Natural killer cell (primary cell): ENCODE measurements at regions not wholly inside any gene's neighbourhood (a gene's known extent, or its start where the extent isn't known, plus 50 kb on each side); places are given as distances from the start of the nearest gene placed in this dataset.

ENCODE experiments used
- ATAC-seq, 3 donors: fragments of 150-1000 bp in 2 of 3; fragments of 200-7000 bp in 1 of 3; cut with Tn5 transposase; 1 replicate in 1 of 3; 2 replicates in 2 of 3; pipeline ENCODE4 v1.10.0; 2021; ENCODE audit warnings: mild to moderate bottlenecking in 2 of 3, moderate library complexity in 2 of 3
- DNase-seq, 2 donors: peaks; one replicate each; pipeline versions ENCODE4 v3.0.0 to v3.0.0-alpha.2; 2013 to 2021; ENCODE audit warnings: mixed read lengths in 1 of 2
- H3K27ac ChIP-seq: one replicate; pipeline ENCODE4 v1.5.1; 2013; ENCODE audit warnings: mild to moderate bottlenecking, low read length
- H3K27me3 ChIP-seq: one replicate; pipeline ENCODE4 v1.6.1; 2013; ENCODE audit warnings: low read length; ENCODE audit not compliant: control insufficient read depth, insufficient read depth
- H3K36me3 ChIP-seq: one replicate; pipeline ENCODE4 v1.6.1; 2013; ENCODE audit warnings: low read length; ENCODE audit not compliant: control insufficient read depth, insufficient read depth
- H3K4me1 ChIP-seq: one replicate; pipeline ENCODE4 v1.6.1; 2013; ENCODE audit warnings: low read length; ENCODE audit not compliant: control insufficient read depth, insufficient read depth
- H3K4me3 ChIP-seq: one replicate; pipeline ENCODE4 v1.5.1; 2013; ENCODE audit warnings: low read length
- H3K9me3 ChIP-seq: one replicate; pipeline ENCODE4 v1.6.1; 2013; ENCODE audit warnings: low read length; ENCODE audit not compliant: control insufficient read depth, insufficient read depth
- H3K27ac Mint-ChIP-seq, 2 donors: one replicate each; pipeline ENCODE4 v1.8.0; 2022; ENCODE audit warnings: mild to moderate bottlenecking in 2 of 2, mixed read lengths in 2 of 2, moderate library complexity in 1 of 2
- H3K27me3 Mint-ChIP-seq, 2 donors: one replicate each; pipeline ENCODE4 v1.8.0; 2022; ENCODE audit warnings: low read depth in 2 of 2, mixed read lengths in 2 of 2
- H3K36me3 Mint-ChIP-seq: one replicate; pipeline ENCODE4 v1.8.0; 2022; ENCODE audit warnings: mixed read lengths
- H3K4me1 Mint-ChIP-seq, 2 donors: one replicate each; pipeline ENCODE4 v1.8.0; 2022; ENCODE audit warnings: mixed read lengths in 2 of 2
- H3K4me3 Mint-ChIP-seq: one replicate; pipeline ENCODE4 v1.8.0; 2022; ENCODE audit warnings: mild to moderate bottlenecking, moderate library complexity, mixed read lengths
- H3K9me3 Mint-ChIP-seq, 2 donors: one replicate each; pipeline ENCODE4 v1.8.0; 2022; ENCODE audit warnings: mixed read lengths in 2 of 2
- CTCF ChIP-seq: fragments of 200-600 bp; IDR thresholded peaks from one replicate; pipeline ENCODE4 v1.8.0; 2022; ENCODE audit warnings: antibody characterized with exemption
- WGBS: methylation state at CpG from one replicate; pipeline ENCODE4 v1.1.7; 2013; ENCODE audit warnings: missing lambda C conversion rate; ENCODE audit not compliant: insufficient coverage; 5-methylcytosine and 5-hydroxymethylcytosine counted together
- intact Hi-C: fragments of 100-400 bp; cut with micrococcal nuclease; formaldehyde crosslinking; loops from one replicate; pipeline ENCODE4 v1.14.2; 2022

- Mint-ChIP-seq H3K27me3 (no peaks in the 10 kb centered on the region), H3K36me3 (no peaks in the 10 kb centered on the region), H3K27ac (no peak overlapping the region), H3K4me3 (no peak overlapping the region), H3K9me3 (no peaks in the 10 kb centered on the region), H3K4me1 (no peaks in the 10 kb centered on the region)
- ATAC-seq (no peak), DNase-seq (no peak)
- no peak overlapping the region for H3K27ac ChIP-seq
- H3K4me3 ChIP-seq = no peak overlapping the region
- intact Hi-C loops = no loop called here
- no peak for TF ChIP-seq CTCF
- no peaks in the 10 kb centered on the region for H3K36me3 ChIP-seq
- no peaks in the 10 kb centered on the region for H3K9me3 ChIP-seq
- no peaks in the 10 kb centered on the region for H3K4me1 ChIP-seq
- 86% methylated on average over 1 of the region's 1 CpG for WGBS
- no peaks in the 10 kb centered on the region for H3K27me3 ChIP-seq
These were observed 106.2 kb upstream of the FRMPD4 start for GRCh38 chrX:12032082-12032481.

- ATAC-seq (no peak), DNase-seq (no peak)
- Histone ChIP-seq H3K9me3 (no peaks in the 10 kb centered on the region), H3K36me3 (no peaks in the 10 kb centered on the region), H3K27ac (no peak overlapping the region), H3K4me3 (no peak overlapping the region), H3K27me3 (no peaks in the 10 kb centered on the region), H3K4me1 (no peaks in the 10 kb centered on the region)
- Mint-ChIP-seq H3K4me1 (no peaks in the 10 kb centered on the region), H3K27me3 (no peaks in the 10 kb centered on the region), H3K27ac (no peak overlapping the region), H3K4me3 (no peak overlapping the region), H3K36me3 (no peaks in the 10 kb centered on the region), H3K9me3 (no peaks in the 10 kb centered on the region)
- intact Hi-C loops = no loop called here
- WGBS = 88% methylated on average over 5 of the region's 6 CpGs
- TF ChIP-seq CTCF = no peak
These were observed 103.5 kb upstream of the FRMPD4 start for GRCh38 chrX:12034741-12035140.

GRCh38 chrX:12042615-12043014, 95.7 kb upstream of the FRMPD4 start:
- H3K36me3 ChIP-seq = no peaks in the 10 kb centered on the region
- Mint-ChIP-seq H3K4me1 (no peaks in the 10 kb centered on the region), H3K4me3 (no peak overlapping the region), H3K9me3 (peaks cover 0 to 4% of the 10 kb centered on the region in 2 donors), H3K27me3 (no peaks in the 10 kb centered on the region), H3K36me3 (no peaks in the 10 kb centered on the region), H3K27ac (no peak overlapping the region)
- H3K27me3 ChIP-seq = no peaks in the 10 kb centered on the region
- no peak for TF ChIP-seq CTCF
- H3K27ac ChIP-seq = no peak overlapping the region
- no peaks in the 10 kb centered on the region for H3K9me3 ChIP-seq
- H3K4me3 ChIP-seq = no peak overlapping the region
- ATAC-seq (no peak), DNase-seq (no peak)
- 84% methylated on average over 2 of the region's 4 CpGs for WGBS
- H3K4me1 ChIP-seq = no peaks in the 10 kb centered on the region
- intact Hi-C loops = no loop called here

GRCh38 chrX:12052109-12052508, 86.2 kb upstream of the FRMPD4 start:
- no peaks in the 10 kb centered on the region for H3K4me1 Mint-ChIP-seq
- no peak overlapping the region for H3K4me3 Mint-ChIP-seq
- intact Hi-C loops = no loop called here

More at GRCh38 chrX:12052109-12052508, 86.2 kb upstream of the FRMPD4 start:
- Mint-ChIP-seq H3K36me3 (no peaks in the 10 kb centered on the region), H3K9me3 (peaks cover 0 to 2% of the 10 kb centered on the region in 2 donors), H3K27ac (no peak overlapping the region), H3K27me3 (no peaks in the 10 kb centered on the region)
- TF ChIP-seq CTCF = no peak
- Histone ChIP-seq H3K4me1 (no peaks in the 10 kb centered on the region), H3K9me3 (no peaks in the 10 kb centered on the region), H3K36me3 (no peaks in the 10 kb centered on the region), H3K27me3 (no peaks in the 10 kb centered on the region), H3K4me3 (no peak overlapping the region), H3K27ac (no peak overlapping the region)
- no CpG with 5 or more reads among the region's 1 CpG for WGBS
- ATAC-seq (no peak), DNase-seq (no peak)
